Fibroblast of the conjunctiva (primary cell): ENCODE measurements at regions not wholly inside any gene's neighbourhood (a gene's known extent, or its start where the extent isn't known, plus 50 kb on each side); places are given as distances from the start of the nearest gene placed in this dataset.
"Not testable (repeated sequence)": the region's sequence is repeated elsewhere in the genome, so short reads cannot be mapped to it uniquely, and the experiment has no call there.

Experiments
- DNase-seq: peaks from one replicate; pipeline ENCODE4 v3.0.0-alpha.2; 2010; ENCODE audit warnings: low read depth

- DNase-seq, result no peak
Observed at GRCh38 chr10:80697926-80698325, 160.2 kb downstream of the SH2D4B start.

- peak; percentile 37 for DNase-seq
Observed at GRCh38 chr10:80699602-80700039, 161.9 kb downstream of the SH2D4B start.

GRCh38 chr10:80700252-80700651 lies 162.6 kb downstream of the SH2D4B start:
- no peak for DNase-seq

- no peak for DNase-seq
Observed at GRCh38 chr10:80700760-80701444, 163.2 kb downstream of the SH2D4B start.

GRCh38 chr10:80701706-80702105 lies 164.0 kb downstream of the SH2D4B start:
- no peak for DNase-seq

- no peak for DNase-seq
Observed at GRCh38 chr10:80702143-80702542, 164.4 kb downstream of the SH2D4B start.

GRCh38 chr10:80705899-80706298 lies 168.2 kb downstream of the SH2D4B start:
- DNase-seq, result no peak

- DNase-seq, result no peak
Observed at GRCh38 chr10:80708185-80708584, 170.5 kb downstream of the SH2D4B start.

- DNase-seq, result no peak
Observed at GRCh38 chr10:80708808-80709207, 171.1 kb downstream of the SH2D4B start.

GRCh38 chr10:80709866-80710265 lies 172.2 kb downstream of the SH2D4B start:
- no peak for DNase-seq

GRCh38 chr10:80713398-80713928 lies 175.8 kb downstream of the SH2D4B start:
- DNase-seq, result no peak

GRCh38 chr10:80714566-80714965 lies 176.9 kb downstream of the SH2D4B start:
- no peak for DNase-seq

GRCh38 chr10:80718024-80718423 lies 180.3 kb downstream of the SH2D4B start:
- DNase-seq, result no peak

- no peak for DNase-seq
Observed at GRCh38 chr10:80719935-80720334, 182.2 kb downstream of the SH2D4B start.

- no peak for DNase-seq
Observed at GRCh38 chr10:80720549-80720948, 182.8 kb downstream of the SH2D4B start.

- not testable (repeated sequence) for DNase-seq
Observed at GRCh38 chr10:80728354-80728753, 190.7 kb downstream of the SH2D4B start.

- DNase-seq, result no peak
Observed at GRCh38 chr10:80729896-80730295, 192.2 kb downstream of the SH2D4B start.

GRCh38 chr10:80730522-80730921 lies 192.8 kb downstream of the SH2D4B start:
- no peak for DNase-seq

GRCh38 chr10:80734589-80734988 lies 196.9 kb downstream of the SH2D4B start:
- no peak for DNase-seq

- DNase-seq, result no peak
Observed at GRCh38 chr10:80737209-80737608, 199.5 kb downstream of the SH2D4B start.

- no peak for DNase-seq
Observed at GRCh38 chr10:80739328-80739727, 201.6 kb downstream of the SH2D4B start.

GRCh38 chr10:80739963-80740715 lies 202.4 kb downstream of the SH2D4B start:
- no peak for DNase-seq

- DNase-seq, result no peak
Observed at GRCh38 chr10:80741278-80741677, 203.6 kb downstream of the SH2D4B start.
